ENCODE measurements at regions not wholly inside any gene's neighbourhood (a gene's known extent, or its start where the extent isn't known, plus 50 kb on each side); places are given as distances from the start of the nearest gene placed in this dataset.

- DNase-seq (ENCODE audit: extremely low read depth, low read depth) = no peak
- no peak for TF ChIP-seq CTCF (IDR thresholded peaks at IDR 0.05; ENCODE audit: low read depth, low read length, missing control alignments)
- H3K4me3 ChIP-seq (replicated peaks; ENCODE audit: low read depth, low read length) = no peak overlapping the region
Measured at GRCh38 chr14:49339130-49339529, 247.1 kb downstream of the RPS29 start.

- DNase-seq (ENCODE audit: extremely low read depth, low read depth) = no peak
- TF ChIP-seq CTCF (IDR thresholded peaks at IDR 0.05; ENCODE audit: low read depth, low read length, missing control alignments) = no peak
- no peak overlapping the region for H3K4me3 ChIP-seq (replicated peaks; ENCODE audit: low read depth, low read length)
Measured at GRCh38 chr14:49319810-49320209, 266.4 kb downstream of the RPS29 start.

GRCh38 chr14:49315570-49315969 lies 270.6 kb downstream of the RPS29 start:
- no peak overlapping the region for H3K4me3 ChIP-seq (replicated peaks; ENCODE audit: low read depth, low read length)
- no peak for TF ChIP-seq CTCF (IDR thresholded peaks at IDR 0.05; ENCODE audit: low read depth, low read length, missing control alignments)
- no peak for DNase-seq (ENCODE audit: extremely low read depth, low read depth)

GRCh38 chr14:49314737-49315136 lies 271.4 kb downstream of the RPS29 start:
- no peak for TF ChIP-seq CTCF (IDR thresholded peaks at IDR 0.05; ENCODE audit: low read depth, low read length, missing control alignments)
- no peak overlapping the region for H3K4me3 ChIP-seq (replicated peaks; ENCODE audit: low read depth, low read length)
- DNase-seq (ENCODE audit: extremely low read depth, low read depth) = no peak

GRCh38 chr14:49313108-49313507 lies 273.1 kb downstream of the RPS29 start:
- DNase-seq (ENCODE audit: extremely low read depth, low read depth) = no peak
- H3K4me3 ChIP-seq (replicated peaks; ENCODE audit: low read depth, low read length) = no peak overlapping the region
- TF ChIP-seq CTCF (IDR thresholded peaks at IDR 0.05; ENCODE audit: low read depth, low read length, missing control alignments) = no peak

GRCh38 chr14:49310298-49310697 lies 275.9 kb downstream of the RPS29 start:
- no peak for TF ChIP-seq CTCF (IDR thresholded peaks at IDR 0.05; ENCODE audit: low read depth, low read length, missing control alignments)
- H3K4me3 ChIP-seq (replicated peaks; ENCODE audit: low read depth, low read length) = no peak overlapping the region
- DNase-seq (ENCODE audit: extremely low read depth, low read depth) = no peak

GRCh38 chr14:49306152-49306751 lies 279.9 kb downstream of the RPS29 start:
- TF ChIP-seq CTCF (IDR thresholded peaks at IDR 0.05; ENCODE audit: low read depth, low read length, missing control alignments) = no peak
- no peak for DNase-seq (ENCODE audit: extremely low read depth, low read depth)
- no peak overlapping the region for H3K4me3 ChIP-seq (replicated peaks; ENCODE audit: low read depth, low read length)
